ENCODE measurements at regions not wholly inside any gene's neighbourhood (a gene's known extent, or its start where the extent isn't known, plus 50 kb on each side); places are given as distances from the start of the nearest gene placed in this dataset.

DNA sequence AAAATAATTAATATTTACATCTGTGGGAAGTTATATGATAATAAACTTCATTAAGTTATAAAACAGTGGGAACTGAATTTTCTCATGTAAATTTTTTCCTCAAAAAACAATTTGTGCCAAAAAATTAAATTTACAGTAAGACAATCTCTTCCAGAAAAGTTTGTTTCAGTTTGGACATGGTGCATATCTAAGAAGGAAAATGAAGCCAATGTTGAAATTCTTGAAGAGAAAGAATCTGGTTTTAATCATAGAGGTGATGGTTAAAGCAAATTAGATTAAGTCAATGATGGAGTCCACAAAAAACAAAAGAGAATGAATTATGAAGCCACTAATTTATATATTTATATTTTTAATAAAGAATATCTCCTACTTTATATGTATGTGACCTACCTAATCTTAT is 457.2 kb upstream of the SLITRK1 start (continued):
- TF ChIP-seq, protein P1, sequence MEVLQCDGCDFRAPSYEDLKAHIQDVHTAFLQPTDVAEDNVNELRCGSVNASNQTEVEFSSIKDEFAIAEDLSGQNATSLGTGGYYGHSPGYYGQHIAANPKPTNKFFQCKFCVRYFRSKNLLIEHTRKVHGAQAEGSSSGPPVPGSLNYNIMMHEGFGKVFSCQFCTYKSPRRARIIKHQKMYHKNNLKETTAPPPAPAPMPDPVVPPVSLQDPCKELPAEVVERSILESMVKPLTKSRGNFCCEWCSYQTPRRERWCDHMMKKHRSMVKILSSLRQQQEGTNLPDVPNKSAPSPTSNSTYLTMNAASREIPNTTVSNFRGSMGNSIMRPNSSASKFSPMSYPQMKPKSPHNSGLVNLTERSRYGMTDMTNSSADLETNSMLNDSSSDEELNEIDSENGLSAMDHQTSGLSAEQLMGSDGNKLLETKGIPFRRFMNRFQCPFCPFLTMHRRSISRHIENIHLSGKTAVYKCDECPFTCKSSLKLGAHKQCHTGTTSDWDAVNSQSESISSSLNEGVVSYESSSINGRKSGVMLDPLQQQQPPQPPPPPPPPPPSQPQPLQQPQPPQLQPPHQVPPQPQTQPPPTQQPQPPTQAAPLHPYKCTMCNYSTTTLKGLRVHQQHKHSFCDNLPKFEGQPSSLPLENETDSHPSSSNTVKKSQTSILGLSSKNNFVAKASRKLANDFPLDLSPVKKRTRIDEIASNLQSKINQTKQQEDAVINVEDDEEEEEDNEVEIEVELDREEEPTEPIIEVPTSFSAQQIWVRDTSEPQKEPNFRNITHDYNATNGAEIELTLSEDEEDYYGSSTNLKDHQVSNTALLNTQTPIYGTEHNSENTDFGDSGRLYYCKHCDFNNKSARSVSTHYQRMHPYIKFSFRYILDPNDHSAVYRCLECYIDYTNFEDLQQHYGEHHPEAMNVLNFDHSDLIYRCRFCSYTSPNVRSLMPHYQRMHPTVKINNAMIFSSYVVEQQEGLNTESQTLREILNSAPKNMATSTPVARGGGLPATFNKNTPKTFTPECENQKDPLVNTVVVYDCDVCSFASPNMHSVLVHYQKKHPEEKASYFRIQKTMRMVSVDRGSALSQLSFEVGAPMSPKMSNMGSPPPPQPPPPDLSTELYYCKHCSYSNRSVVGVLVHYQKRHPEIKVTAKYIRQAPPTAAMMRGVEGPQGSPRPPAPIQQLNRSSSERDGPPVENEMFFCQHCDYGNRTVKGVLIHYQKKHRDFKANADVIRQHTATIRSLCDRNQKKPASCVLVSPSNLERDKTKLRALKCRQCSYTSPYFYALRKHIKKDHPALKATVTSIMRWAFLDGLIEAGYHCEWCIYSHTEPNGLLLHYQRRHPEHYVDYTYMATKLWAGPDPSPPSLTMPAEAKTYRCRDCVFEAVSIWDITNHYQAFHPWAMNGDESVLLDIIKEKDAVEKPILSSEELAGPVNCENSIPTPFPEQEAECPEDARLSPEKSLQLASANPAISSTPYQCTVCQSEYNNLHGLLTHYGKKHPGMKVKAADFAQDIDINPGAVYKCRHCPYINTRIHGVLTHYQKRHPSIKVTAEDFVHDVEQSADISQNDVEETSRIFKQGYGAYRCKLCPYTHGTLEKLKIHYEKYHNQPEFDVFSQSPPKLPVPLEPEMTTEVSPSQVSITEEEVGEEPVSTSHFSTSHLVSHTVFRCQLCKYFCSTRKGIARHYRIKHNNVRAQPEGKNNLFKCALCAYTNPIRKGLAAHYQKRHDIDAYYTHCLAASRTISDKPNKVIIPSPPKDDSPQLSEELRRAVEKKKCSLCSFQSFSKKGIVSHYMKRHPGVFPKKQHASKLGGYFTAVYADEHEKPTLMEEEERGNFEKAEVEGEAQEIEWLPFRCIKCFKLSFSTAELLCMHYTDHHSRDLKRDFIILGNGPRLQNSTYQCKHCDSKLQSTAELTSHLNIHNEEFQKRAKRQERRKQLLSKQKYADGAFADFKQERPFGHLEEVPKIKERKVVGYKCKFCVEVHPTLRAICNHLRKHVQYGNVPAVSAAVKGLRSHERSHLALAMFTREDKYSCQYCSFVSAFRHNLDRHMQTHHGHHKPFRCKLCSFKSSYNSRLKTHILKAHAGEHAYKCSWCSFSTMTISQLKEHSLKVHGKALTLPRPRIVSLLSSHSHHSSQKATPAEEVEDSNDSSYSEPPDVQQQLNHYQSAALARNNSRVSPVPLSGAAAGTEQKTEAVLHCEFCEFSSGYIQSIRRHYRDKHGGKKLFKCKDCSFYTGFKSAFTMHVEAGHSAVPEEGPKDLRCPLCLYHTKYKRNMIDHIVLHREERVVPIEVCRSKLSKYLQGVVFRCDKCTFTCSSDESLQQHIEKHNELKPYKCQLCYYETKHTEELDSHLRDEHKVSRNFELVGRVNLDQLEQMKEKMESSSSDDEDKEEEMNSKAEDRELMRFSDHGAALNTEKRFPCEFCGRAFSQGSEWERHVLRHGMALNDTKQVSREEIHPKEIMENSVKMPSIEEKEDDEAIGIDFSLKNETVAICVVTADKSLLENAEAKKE (CRISPR knock-in tag; IDR thresholded peaks at IDR 0.05): no peak
- no peak for TF ChIP-seq ZNF114 (CRISPR knock-in tag; IDR thresholded peaks at IDR 0.05)

DNA sequence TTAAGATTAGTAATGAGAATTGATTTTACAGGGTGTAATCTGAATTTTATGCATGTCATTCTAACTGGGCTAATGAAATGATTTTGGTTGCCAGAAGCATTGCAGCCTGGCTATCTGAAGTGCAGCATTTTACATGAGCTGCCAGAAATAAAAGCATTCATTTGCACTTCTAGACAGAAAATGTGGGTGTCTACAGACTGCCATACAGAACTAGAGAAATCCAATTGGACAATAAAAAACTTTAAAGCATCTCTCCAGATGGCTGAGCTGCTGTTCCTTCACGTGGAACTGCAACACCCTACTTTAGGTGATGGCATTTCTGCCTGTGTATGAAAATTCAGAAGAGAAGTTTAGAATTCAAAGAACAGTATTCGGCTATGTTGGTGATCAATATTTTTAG is 450.1 kb upstream of the SLITRK1 start:
- Histone ChIP-seq H3K27me3 (ENCODE audit: insufficient read depth) (no peaks in the 10 kb centered on the region), H3K4me3 (no peak overlapping the region), H3K27ac (ENCODE audit: low read depth) (no peak overlapping the region), H3K4me1 (ENCODE audit: insufficient read depth) (0 out of 2 replicates have a peak, but pooled peaks cover 4% of the 10 kb centered on the region), H4K20me1 (replicated peaks; ENCODE audit: insufficient read depth) (no peaks in the 10 kb centered on the region), H2AFZ (no peak overlapping the region), H3K36me3 (ENCODE audit: insufficient read depth) (no peaks in the 10 kb centered on the region), H3K79me2 (replicated peaks; ENCODE audit: insufficient read depth) (no peaks in the 10 kb centered on the region), H3K4me2 (peak overlapping the region; percentile 12; the same call in 1 of the 2 replicates), H3F3A (replicated peaks; ENCODE audit: low read depth) (no peaks in the 10 kb centered on the region), H3K9me2 (ENCODE audit: insufficient read depth) (no peaks in the 10 kb centered on the region)
- ATAC-seq (no peak), DNase-seq (ENCODE audit: low spot score) (no peak)
- H3K27me3 Mint-ChIP-seq (ENCODE audit: insufficient read depth, low read depth, poor library complexity): no peaks in the 10 kb centered on the region
- H3K4me1 Mint-ChIP-seq: peaks cover 6% of the 10 kb centered on the region; the same call in 2 of the 3 replicates
- no peak overlapping the region for H3K4me3 Mint-ChIP-seq
- no peaks in the 10 kb centered on the region for H3K36me3 Mint-ChIP-seq (ENCODE audit: low read depth)
- no peak overlapping the region for H3K27ac Mint-ChIP-seq
- no peaks in the 10 kb centered on the region for H3K9me3 Mint-ChIP-seq
- TF ChIP-seq ZNF114 (CRISPR knock-in tag; IDR thresholded peaks at IDR 0.05): no peak
- TF ChIP-seq, protein P2, sequence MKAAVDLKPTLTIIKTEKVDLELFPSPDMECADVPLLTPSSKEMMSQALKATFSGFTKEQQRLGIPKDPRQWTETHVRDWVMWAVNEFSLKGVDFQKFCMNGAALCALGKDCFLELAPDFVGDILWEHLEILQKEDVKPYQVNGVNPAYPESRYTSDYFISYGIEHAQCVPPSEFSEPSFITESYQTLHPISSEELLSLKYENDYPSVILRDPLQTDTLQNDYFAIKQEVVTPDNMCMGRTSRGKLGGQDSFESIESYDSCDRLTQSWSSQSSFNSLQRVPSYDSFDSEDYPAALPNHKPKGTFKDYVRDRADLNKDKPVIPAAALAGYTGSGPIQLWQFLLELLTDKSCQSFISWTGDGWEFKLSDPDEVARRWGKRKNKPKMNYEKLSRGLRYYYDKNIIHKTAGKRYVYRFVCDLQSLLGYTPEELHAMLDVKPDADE (IDR thresholded peaks at IDR 0.05): no peak
- TF ChIP-seq CREB1 (CRISPR knock-in tag; IDR thresholded peaks at IDR 0.05; ENCODE audit: low read depth): no peak
- TF ChIP-seq JUNB (IDR thresholded peaks at IDR 0.05; ENCODE audit: unreplicated experiment): no peak
- TF ChIP-seq STAT1 (IDR thresholded peaks at IDR 0.05; ENCODE audit: unreplicated experiment): no peak
- no peak for TF ChIP-seq EZH2 (IDR thresholded peaks at IDR 0.05; ENCODE audit: low read depth, unreplicated experiment)
- TF ChIP-seq, protein P1 (CRISPR knock-in tag; IDR thresholded peaks at IDR 0.05): no peak
- no peak for TF ChIP-seq POLR2AphosphoS5 (IDR thresholded peaks at IDR 0.05; ENCODE audit: low read depth)
